Large intestine (tissue), 3 donors: ENCODE measurements at regions not wholly inside any gene's neighbourhood (a gene's known extent, or its start where the extent isn't known, plus 50 kb on each side); places are given as distances from the start of the nearest gene placed in this dataset.
"Not testable (repeated sequence)": the region's sequence is repeated elsewhere in the genome, so short reads cannot be mapped to it uniquely, and the experiment has no call there.

Experiments used
- DNase-seq, 2 donors: peaks; one replicate each; pipeline versions ENCODE4 v3.0.0 to v3.0.0-alpha.2; 2013
- H3K27ac ChIP-seq: one replicate; pipeline ENCODE4 v1.5.1; 2013; ENCODE audit warnings: low read length
- H3K27me3 ChIP-seq: 2 replicates; pipeline ENCODE4 v1.6.1; 2013; ENCODE audit warnings: low read length; ENCODE audit not compliant: control insufficient read depth, insufficient read depth
- H3K36me3 ChIP-seq: 2 replicates; pipeline ENCODE4 v1.6.1; 2013; ENCODE audit warnings: low read length; ENCODE audit not compliant: control insufficient read depth, insufficient read depth
- H3K4me1 ChIP-seq: one replicate; pipeline ENCODE4 v1.6.1; 2013; ENCODE audit warnings: low read length; ENCODE audit not compliant: control insufficient read depth, insufficient read depth
- H3K4me3 ChIP-seq: one replicate; pipeline ENCODE4 v1.5.1; 2013; ENCODE audit warnings: low read length
- H3K9me3 ChIP-seq: one replicate; pipeline ENCODE4 v1.6.1; 2013; ENCODE audit warnings: mild to moderate bottlenecking, low read depth, low read length, moderate library complexity; ENCODE audit not compliant: control insufficient read depth
- WGBS: methylation state at CpG from one replicate; pipeline ENCODE4 v1.1.5; 2013; ENCODE audit warnings: low lambda C conversion rate; ENCODE audit not compliant: insufficient coverage; 5-methylcytosine and 5-hydroxymethylcytosine counted together

DNA sequence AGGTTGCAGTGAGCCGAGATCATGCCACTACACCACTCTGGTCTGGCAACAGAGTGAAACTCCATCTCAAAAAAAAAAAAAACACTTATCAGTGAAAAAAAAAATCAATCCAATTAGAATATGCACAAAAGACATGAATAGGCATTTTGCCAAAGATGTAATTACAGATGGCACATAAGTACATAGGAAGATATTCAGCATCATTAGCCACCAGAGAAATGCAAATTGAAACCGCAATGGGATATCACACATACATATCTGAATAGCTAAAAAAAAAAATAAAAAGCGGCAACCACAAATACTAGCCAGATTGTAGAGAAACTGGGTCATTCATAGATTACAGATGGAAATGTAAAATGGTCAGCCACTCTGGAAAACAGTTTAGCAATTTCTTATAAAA is 1310.8 kb downstream of the XPNPEP1 start:
- H3K27ac ChIP-seq = no peak overlapping the region
- 0% methylated on average over 1 of the region's 3 CpGs for WGBS

DNA sequence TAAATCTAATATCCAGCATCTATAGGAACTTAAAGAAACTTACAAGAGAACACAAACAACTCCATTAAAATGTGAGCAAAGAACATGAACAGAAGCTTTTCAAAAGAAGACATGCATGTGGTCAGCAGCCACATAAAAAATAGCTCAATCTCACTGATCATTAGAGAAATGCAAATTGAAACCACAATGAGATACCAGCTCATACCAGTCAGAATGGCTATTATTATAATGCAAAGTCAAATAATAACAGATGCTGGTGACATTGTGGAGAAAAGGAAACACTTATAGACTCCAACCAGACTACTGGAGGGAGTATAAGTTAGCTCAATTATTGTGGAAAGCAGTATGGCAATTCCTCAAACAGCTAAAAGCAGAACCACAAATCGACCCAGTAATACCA is 1314.5 kb downstream of the XPNPEP1 start:
- H3K36me3 ChIP-seq = no peaks in the 10 kb centered on the region
- WGBS = no CpG with 5 or more reads among the region's 1 CpG
- no peaks in the 10 kb centered on the region for H3K4me1 ChIP-seq
- no peaks in the 10 kb centered on the region for H3K9me3 ChIP-seq
- no peak for DNase-seq
- H3K27ac ChIP-seq = no peak overlapping the region
- H3K4me3 ChIP-seq = no peak overlapping the region
- H3K27me3 ChIP-seq = no peaks in the 10 kb centered on the region

More for the DNA sequence above, 1310.8 kb downstream of the XPNPEP1 start:
- H3K4me1 ChIP-seq = no peaks in the 10 kb centered on the region
- DNase-seq = no peak
- no peak overlapping the region for H3K4me3 ChIP-seq
- H3K36me3 ChIP-seq = no peaks in the 10 kb centered on the region
- H3K9me3 ChIP-seq = no peaks in the 10 kb centered on the region
- no peaks in the 10 kb centered on the region for H3K27me3 ChIP-seq

DNA sequence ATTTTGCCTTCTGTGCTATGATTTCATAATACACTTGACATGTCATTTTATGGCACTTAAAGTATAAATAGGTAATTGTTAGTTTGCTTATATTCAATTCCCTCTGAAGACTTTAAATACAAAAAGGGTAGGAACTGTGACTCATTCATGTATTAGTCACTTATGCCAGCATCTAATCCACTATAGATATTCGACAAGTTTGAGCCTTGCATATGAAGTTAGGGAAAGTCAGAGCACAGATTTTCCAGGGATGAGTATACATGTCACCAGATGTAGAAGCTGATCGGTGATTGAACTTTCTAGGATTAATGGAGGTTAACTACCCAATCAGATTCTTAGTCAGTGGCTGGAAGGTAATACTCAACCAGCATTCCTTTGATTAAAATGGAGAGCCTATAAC is 1321.5 kb downstream of the XPNPEP1 start:
- H3K4me3 ChIP-seq = no peak overlapping the region
- no peaks in the 10 kb centered on the region for H3K9me3 ChIP-seq
- H3K27me3 ChIP-seq = no peaks in the 10 kb centered on the region
- DNase-seq = no peak
- no peaks in the 10 kb centered on the region for H3K4me1 ChIP-seq
- H3K27ac ChIP-seq = no peak overlapping the region
- H3K36me3 ChIP-seq = no peaks in the 10 kb centered on the region
- no CpG with 5 or more reads among the region's 2 CpGs for WGBS

DNA sequence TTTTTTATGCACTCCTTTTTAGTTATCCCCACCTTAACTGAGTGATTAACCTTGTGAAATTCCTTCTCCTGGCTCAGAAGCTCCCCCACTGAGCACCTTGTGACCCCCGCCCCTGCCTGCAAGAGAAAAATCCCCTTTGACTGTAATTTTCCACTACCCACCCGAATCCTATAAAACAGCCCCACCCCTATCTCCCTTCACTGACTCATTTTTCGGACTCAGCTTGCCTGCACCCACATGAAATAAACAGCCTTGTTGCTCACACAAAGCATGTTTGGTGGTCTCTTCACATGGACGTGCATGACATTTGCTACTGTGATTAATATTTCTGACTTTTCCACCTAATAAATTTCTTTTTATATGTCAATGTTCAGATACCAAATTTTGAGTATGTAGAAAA is 1322.8 kb downstream of the XPNPEP1 start:
- not testable (repeated sequence) for H3K27ac ChIP-seq, DNase-seq, H3K4me1 ChIP-seq, H3K9me3 ChIP-seq, H3K4me3 ChIP-seq, H3K27me3 ChIP-seq, H3K36me3 ChIP-seq
- no CpG with 5 or more reads among the region's 4 CpGs for WGBS

DNA sequence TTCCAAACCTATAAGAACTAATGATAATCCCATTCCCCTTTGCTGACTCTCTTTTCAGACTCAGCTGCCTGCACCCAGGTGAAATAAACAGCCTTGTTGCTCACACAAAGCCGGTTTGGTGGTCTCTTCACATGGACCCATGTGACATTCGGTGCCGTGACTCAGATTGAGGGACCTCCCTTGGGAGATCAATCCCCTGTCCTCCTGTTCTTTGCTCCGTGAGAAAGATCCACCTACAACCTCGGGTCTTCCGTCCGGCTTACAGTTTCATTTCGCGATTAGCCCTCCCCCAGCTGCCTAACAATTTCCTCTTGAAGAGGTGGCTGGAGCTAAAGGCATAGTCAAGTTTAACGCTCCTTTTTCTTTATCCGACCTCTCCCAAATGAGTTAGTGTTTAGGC is 1324.0 kb downstream of the XPNPEP1 start:
- not testable (repeated sequence) for H3K36me3 ChIP-seq, H3K9me3 ChIP-seq, H3K27ac ChIP-seq, H3K4me3 ChIP-seq, H3K4me1 ChIP-seq, H3K27me3 ChIP-seq, DNase-seq
- WGBS = no CpG with 5 or more reads among the region's 11 CpGs

DNA sequence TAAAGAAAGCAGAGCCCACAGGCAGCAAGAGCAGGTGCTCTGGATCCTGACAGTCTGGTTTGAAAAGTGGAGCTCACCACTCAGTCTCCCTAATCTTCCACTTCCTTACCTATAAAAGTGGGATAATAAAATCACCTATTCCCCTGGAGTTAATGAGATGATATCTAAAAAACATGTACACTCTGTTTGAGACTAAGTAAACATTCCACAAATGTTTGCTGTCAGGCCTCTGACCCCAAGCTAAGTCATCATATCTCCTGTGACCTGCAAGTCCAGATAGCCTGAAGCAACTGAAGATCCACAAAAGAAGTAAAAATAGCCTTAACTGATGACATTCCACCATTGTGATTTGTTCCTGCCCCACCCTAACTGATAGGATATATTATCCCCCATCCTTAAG is 1324.5 kb downstream of the XPNPEP1 start:
- H3K4me3 ChIP-seq = no peak overlapping the region
- H3K36me3 ChIP-seq = no peaks in the 10 kb centered on the region
- DNase-seq = no peak
- no peak overlapping the region for H3K27ac ChIP-seq
- H3K4me1 ChIP-seq = no peaks in the 10 kb centered on the region
- H3K27me3 ChIP-seq = no peaks in the 10 kb centered on the region
- no peaks in the 10 kb centered on the region for H3K9me3 ChIP-seq

DNA sequence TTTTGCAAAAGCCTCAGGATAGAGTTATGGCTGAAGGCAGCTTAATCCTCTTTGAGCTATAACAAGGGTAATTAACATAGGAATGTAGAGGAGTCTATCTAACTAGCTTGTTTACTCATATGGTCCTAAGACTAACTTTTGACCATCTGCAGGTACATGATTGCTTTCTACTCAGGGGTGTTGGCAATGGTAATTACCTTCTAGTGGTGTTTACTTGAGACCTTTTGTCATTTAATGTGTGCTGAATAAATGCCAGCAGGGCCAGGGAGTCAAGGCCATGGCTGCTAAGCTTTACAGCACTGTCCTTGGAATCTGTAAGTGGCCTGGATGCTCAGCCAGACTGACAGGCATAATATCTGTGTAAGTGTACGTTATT is 1325.0 kb downstream of the XPNPEP1 start:
- DNase-seq = no peak
- H3K4me3 ChIP-seq = no peak overlapping the region
- no peaks in the 10 kb centered on the region for H3K4me1 ChIP-seq
- no peaks in the 10 kb centered on the region for H3K27me3 ChIP-seq
- H3K36me3 ChIP-seq = no peaks in the 10 kb centered on the region
- H3K27ac ChIP-seq = no peak overlapping the region
- no peaks in the 10 kb centered on the region for H3K9me3 ChIP-seq
- WGBS = no CpG with 5 or more reads among the region's 1 CpG

DNA sequence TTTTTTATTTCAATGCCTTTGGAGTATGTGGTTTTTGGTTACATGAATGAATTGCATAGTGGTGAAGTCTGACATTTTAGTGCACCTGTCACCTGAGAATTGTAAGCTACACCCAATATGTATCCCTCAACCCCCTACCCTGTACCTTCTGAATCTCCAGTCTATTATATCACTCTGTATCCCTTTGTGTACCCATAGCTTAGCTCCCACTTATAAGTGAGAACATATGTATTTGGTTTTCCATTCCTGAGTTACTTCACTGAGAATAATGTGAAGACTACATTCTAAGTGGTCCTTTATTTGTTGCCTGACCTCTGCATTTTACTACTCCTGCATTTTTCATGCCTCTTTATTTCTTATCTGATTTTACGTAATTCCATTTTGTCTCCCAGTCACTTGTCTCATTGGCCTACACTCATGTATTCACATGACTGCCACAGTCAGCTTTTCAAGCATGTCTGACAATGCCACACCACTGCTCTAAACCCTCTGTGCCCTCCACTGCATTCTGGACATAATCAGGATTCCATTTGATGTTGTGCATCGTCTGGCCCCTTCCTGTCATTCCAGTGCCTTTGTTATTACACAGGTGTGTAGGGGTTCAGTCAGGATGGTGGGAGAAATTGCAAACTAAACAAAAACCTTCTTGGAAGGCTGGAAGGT is 1325.5 kb downstream of the XPNPEP1 start:
- Histone ChIP-seq H3K9me3 (no peaks in the 10 kb centered on the region), H3K27me3 (no peaks in the 10 kb centered on the region), H3K27ac (no peak overlapping the region), H3K36me3 (no peaks in the 10 kb centered on the region), H3K4me1 (no peaks in the 10 kb centered on the region), H3K4me3 (no peak overlapping the region)
- DNase-seq = no peak
- WGBS = 67% methylated on average over 1 of the region's 2 CpGs

DNA sequence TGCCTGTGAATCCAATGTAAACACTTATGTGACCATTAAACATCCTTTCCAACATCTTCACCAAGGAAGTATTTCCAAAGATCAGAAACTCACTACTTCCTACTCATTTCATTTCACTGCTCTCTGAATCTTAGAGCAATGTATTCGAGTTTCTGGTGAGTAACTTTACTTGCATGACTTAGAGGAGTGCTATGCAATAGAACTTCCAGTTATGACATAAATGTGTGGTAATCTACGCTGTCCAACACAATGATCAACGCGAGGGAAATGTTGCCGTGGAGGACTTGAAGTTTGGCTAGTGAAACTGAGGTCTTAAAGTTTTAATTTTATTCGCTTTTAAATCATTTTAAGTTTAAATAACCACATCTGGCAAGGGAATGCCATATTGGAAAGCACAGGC is 1326.3 kb downstream of the XPNPEP1 start:
- 90% methylated on average over 5 of the region's 6 CpGs for WGBS
- Histone ChIP-seq H3K4me3 (no peak overlapping the region), H3K27ac (no peak overlapping the region), H3K9me3 (no peaks in the 10 kb centered on the region), H3K27me3 (no peaks in the 10 kb centered on the region), H3K4me1 (no peaks in the 10 kb centered on the region), H3K36me3 (no peaks in the 10 kb centered on the region)
- no peak for DNase-seq

DNA sequence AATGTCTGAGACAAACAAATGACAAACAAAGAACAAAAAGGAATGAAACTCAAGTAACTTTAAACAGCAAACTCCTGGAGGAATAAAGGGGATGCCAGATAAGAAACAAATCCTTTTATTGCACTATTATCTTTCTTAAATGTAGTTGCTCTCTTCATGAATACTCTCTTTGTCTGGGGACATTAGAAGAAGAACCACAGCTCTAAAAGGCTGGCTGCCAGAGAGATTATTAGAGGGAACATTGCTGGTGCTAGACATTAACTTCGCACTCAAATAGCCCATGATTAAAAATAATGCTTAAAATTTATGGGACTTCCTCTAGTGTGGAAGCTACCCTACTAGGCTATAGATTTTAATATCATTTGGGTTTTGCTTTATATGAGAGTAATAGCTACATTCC is 1330.4 kb downstream of the XPNPEP1 start:
- Histone ChIP-seq H3K9me3 (no peaks in the 10 kb centered on the region), H3K27me3 (no peaks in the 10 kb centered on the region), H3K36me3 (no peaks in the 10 kb centered on the region), H3K4me3 (no peak overlapping the region), H3K27ac (no peak overlapping the region), H3K4me1 (no peaks in the 10 kb centered on the region)
- no CpG with 5 or more reads among the region's 1 CpG for WGBS
- DNase-seq = no peak

DNA sequence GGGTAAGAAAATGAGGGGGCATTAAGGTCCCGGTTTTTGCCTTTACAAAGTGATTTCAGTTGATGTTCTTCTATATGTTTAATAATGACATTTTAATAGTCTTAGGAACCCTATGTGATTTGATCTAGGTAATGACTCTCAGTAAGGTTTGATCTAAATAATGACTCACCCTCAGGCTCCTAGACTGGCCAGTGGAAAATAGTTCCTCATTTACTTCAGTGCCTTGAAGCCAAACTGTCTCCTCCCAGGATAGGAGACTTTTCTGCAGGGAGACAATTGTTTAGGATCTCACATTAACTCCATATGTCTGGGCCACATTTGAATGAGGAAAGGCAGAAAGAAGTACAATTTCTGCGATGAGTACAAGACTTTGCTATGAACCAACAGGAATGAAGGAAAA is 1331.9 kb downstream of the XPNPEP1 start:
- Histone ChIP-seq H3K27me3 (no peaks in the 10 kb centered on the region), H3K27ac (no peak overlapping the region), H3K36me3 (no peaks in the 10 kb centered on the region), H3K9me3 (no peaks in the 10 kb centered on the region), H3K4me1 (no peaks in the 10 kb centered on the region), H3K4me3 (no peak overlapping the region)
- no peak for DNase-seq
- 100% methylated on average over 1 of the region's 2 CpGs for WGBS
